ENCODE measurements at regions not wholly inside any gene's neighbourhood (a gene's known extent, or its start where the extent isn't known, plus 50 kb on each side); places are given as distances from the start of the nearest gene placed in this dataset.
"Not testable (repeated sequence)": the region's sequence is repeated elsewhere in the genome, so short reads cannot be mapped to it uniquely, and the experiment has no call there.

DNA sequence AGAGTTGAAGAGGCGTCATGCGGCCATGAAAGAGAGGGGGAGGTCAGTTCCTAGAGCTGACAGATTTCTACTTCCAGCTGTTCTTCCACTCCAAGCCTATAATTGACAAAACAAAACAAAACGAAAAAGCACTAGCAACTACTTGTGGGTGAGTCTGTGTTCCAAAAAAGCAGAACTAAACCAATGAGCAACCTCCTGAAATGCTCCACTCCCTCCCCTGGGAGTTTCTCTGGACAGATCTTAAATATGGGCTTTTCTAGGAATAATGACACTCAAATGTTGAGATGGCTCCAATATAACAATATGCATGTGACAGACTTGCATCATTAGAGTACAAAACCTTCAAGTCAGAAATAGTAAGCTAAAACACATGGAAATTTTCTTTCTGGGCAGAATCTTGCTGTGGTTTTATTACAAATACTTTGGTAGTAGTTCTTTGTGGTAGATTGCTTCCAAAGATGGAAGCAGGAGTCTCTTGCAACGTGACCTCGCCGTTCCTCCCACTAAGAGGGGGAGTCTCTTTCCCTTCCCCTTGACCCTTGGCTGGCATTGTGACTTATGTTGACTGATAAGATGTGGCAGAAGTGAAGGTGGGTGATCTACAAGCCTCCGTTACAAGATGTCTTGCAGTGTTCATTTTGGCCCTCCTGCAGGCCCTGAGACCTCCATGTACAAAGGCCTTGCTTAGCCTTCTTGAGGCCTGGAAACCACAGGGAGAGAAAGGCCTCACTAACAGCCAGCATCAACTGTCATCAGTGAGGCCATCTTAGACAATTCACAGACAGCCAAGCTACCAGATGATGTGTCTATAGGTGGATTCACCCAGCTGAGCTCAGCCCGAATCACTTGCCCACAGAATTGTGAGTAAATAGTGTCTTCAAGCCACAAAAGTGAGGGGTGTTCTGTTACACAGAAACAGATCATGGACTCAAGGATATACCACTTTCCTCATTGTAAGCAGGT is 173.1 kb upstream of the RFC3 start:
- DNase-seq: no peak
- TF ChIP-seq POLR2A (IDR thresholded peaks at IDR 0.05; ENCODE audit: low read length) (no peak), GATA1 (IDR thresholded peaks at IDR 0.05; ENCODE audit: low read depth, low read length) (no peak)

DNA sequence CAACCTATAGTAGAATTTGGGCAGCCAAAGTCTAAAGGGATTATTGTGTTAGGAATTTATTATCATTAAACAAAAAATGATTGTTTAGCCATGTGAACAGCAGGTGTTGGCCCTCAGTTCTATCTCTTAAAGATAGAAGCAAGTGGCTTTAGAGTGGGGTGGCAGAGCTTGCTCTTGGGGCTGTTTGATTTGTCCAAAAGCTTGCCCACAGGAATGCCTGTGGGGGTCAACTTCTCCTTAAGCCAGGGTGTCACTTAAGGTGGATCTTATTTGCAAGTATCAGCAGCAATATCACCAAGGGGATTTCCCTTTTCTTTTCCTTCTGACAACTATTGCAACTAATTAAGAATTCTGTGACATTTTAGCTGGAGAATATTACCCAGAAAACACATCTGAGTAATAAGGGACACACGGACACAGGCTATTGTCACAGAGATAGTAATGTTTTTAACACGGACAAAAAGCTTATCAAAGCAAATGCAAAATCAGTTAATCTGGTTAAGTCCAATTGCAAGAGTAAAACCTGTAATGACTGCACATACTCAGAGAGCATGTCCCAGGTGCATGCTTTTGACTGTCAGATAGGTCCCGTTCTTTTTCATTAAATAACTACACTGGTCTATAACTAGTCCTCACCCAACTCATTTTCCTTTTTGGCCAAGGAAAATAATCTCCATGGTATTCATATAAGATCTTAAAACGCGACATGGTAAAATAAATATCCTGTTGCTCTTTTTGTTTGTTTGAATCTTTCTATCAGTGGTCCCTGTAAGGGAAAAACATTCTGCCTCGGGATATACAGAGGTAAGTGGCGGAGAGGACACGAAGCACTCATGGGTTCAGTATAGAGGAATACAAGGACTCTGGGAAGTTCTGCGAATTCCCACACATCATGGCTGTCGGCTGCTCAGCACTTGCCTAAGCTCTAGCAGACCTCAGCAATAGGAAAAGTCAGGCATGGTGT is 172.1 kb upstream of the RFC3 start:
- no peak for DNase-seq
- TF ChIP-seq POLR2A (IDR thresholded peaks at IDR 0.05; ENCODE audit: low read length) (no peak), GATA1 (IDR thresholded peaks at IDR 0.05; ENCODE audit: low read depth, low read length) (no peak)

DNA sequence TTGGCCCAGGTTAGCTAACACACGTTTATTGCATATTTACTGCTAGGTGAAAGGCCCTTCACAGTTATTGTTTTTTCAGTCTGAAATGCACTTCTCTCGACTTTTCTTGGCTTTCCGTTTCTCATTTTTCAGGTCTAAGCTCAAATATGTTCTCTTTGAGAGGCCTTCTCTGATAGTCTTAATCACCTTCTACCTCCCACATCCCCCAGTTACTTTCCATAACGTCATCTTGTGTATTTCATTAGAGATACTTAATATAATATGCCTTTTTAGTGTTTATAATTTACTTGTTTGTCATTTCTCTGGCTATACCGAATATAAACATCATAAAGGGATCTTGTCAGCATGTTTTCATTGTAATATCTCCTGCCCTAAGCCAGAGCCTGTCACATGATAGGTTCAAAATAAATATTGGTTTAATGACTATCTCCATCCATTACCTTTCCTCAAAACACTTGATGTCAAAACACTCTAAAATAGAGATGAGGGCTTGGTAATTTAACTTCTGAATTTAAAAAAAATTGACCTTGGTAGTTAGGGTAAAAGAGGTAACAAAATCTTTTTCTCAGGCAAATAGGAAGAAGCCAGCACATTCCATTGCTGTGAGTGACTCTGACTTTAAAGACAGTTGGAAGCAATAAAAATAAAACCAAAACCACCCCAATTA is 168.6 kb upstream of the RFC3 start:
- no peak for TF ChIP-seq GATA1 (IDR thresholded peaks at IDR 0.05; ENCODE audit: low read depth, low read length)
- TF ChIP-seq POLR2A (IDR thresholded peaks at IDR 0.05; ENCODE audit: low read length): no peak
- DNase-seq: no peak

DNA sequence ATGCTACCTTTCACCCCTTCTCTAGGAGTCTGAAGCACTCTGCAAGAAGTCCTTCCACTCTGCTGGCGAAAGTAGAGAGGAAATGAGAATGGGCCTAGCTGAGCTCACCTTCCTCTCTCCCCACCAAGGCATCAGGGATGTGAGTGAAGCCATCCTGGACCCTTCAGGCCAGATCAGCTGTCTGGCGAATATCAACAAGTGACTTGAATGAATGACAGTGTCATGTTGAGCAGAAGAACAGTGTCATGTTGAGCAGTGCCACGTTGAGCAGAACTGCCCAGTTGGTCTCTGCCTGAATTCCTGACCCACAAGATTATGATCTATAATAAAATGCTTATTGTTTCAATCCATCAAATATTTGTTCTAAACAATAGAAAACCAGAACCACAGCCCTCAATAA is 166.2 kb upstream of the RFC3 start:
- no peak for DNase-seq
- TF ChIP-seq GATA1 (IDR thresholded peaks at IDR 0.05; ENCODE audit: low read depth, low read length) (no peak), POLR2A (IDR thresholded peaks at IDR 0.05; ENCODE audit: low read length) (no peak)

DNA sequence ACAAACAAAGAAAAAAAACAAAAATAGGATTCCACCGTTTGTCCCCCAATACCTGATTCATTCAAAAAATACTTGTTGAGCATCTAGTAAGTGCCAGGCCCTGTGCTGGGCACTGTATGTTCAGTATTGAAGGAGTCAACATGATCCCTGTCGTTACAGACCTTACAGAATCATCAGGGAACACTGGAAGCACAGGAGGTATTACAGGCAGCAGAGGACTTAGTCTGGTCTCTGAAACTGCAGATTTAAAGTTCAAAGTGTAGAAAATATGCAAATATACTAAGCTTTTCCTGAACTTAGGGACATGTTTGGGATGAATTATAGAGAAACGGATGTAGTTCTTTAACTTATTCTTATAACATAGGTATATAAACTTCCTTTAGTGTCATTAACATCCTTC is 160.7 kb upstream of the RFC3 start:
- DNase-seq: no peak
- no peak for TF ChIP-seq GATA1 (IDR thresholded peaks at IDR 0.05; ENCODE audit: low read depth, low read length)
- no peak for TF ChIP-seq POLR2A (IDR thresholded peaks at IDR 0.05; ENCODE audit: low read length)

DNA sequence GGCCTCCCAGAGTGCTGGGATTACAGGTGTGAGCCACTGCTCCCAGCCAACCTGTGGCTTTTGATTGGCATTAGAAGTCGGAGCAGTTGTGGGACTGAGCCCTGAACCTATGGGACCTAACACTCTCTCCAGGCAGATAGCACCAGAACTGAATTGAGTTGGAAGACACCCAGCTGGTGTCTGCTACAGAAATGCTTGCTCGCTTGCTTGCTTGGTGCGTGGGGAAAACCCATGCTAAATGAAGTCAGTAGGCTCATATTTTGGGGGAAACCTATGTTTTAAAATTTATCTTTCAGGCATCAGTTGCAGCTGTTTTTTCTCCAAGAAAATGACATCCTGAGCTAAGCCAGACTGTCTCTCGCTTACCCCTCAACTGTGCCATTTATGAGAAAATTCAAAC is 158.5 kb upstream of the RFC3 start:
- DNase-seq: no peak
- no peak for TF ChIP-seq POLR2A (IDR thresholded peaks at IDR 0.05; ENCODE audit: low read length)
- no peak for TF ChIP-seq GATA1 (IDR thresholded peaks at IDR 0.05; ENCODE audit: low read depth, low read length)

DNA sequence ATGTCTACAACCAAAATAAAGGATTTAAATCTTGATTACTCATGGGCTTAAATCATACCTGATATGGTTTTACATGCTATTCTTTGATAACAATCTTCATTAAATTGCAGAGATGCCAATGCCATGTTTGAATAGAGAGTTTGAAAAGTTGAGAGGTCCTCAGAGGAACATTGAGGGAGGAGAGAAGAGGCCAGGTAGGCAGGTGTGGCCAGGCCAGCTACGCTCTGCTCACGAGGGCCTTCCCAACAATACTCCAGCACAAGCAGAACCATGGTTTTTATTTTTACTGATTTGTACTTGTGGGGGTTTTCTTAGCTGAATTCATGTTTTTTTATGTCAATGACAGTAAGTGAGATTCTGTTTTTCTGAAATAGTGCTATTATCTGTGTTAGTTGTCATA is 158.1 kb upstream of the RFC3 start:
- TF ChIP-seq GATA1 (IDR thresholded peaks at IDR 0.05; ENCODE audit: low read depth, low read length) (no peak), POLR2A (IDR thresholded peaks at IDR 0.05; ENCODE audit: low read length) (no peak)

DNA sequence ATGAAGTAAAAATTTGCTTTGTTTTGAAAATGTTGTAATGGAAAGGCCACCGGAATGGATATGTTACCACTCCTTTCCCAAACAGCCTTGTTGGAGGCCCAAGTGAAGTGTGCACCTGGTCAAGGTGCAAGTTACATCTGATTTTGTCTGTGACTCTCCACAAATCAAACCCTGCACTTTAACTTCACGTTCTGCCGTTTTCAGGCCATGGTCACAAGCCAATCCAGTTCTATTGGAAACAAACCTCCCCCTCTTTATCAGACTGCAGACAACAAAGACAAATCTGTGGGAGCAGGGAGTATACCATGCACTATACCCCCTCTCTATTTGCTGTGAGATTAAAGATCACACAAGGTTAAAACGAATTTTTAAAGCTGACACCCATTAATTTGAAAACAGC is 155.6 kb upstream of the RFC3 start:
- no peak for DNase-seq
- TF ChIP-seq POLR2A (IDR thresholded peaks at IDR 0.05; ENCODE audit: low read length) (no peak), GATA1 (IDR thresholded peaks at IDR 0.05; ENCODE audit: low read depth, low read length) (no peak)

More for the DNA sequence above, 158.1 kb upstream of the RFC3 start:
- DNase-seq: no peak

DNA sequence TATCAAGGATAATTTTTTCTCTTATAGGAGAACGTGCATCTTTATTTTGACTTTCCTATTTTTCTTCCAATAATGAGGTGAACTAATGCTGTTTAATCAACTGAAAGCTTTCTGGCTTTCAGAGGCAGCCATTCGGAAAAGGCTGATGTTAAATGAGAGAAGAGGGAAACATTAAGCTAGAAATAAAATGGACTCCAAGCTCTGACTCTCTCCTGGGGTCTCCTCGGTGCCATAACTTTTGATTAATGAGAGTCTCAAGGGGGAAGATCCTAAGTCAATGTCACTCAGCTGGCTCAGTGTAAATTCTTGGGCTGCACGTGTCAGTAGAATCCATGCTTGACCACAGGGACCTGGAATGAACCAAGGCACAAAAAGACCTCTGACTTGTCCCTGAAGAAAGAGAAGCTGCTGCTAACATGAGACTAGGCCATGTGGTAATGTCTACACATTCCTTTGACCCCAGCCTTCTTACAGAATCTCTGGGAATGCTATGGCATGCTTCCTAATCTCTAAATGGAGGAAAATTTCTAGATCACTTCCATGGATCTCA is 152.2 kb upstream of the RFC3 start:
- TF ChIP-seq POLR2A (IDR thresholded peaks at IDR 0.05; ENCODE audit: low read length) (no peak), GATA1 (IDR thresholded peaks at IDR 0.05; ENCODE audit: low read depth, low read length) (no peak)
- no peak for DNase-seq

DNA sequence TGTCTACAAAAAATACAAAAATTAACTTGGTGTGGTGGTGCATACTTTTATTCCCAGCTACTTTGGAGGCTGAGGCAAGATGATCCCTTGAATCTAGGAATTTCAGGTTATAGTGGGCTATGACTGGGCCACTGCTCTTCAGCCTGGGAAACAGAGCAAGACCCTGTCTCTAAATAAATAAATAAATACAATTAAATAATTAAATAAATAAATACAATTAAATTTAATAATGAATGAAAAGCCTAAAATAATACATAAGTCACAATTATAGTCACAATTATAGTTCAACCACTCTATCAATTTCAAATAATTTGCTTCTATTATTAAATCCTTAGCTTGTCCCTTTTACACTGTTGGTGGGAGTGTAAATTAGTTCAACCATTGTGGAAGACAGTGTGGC is 146.4 kb upstream of the RFC3 start:
- DNase-seq: no peak
- TF ChIP-seq POLR2A (IDR thresholded peaks at IDR 0.05; ENCODE audit: low read length) (no peak), GATA1 (IDR thresholded peaks at IDR 0.05; ENCODE audit: low read depth, low read length) (no peak)

DNA sequence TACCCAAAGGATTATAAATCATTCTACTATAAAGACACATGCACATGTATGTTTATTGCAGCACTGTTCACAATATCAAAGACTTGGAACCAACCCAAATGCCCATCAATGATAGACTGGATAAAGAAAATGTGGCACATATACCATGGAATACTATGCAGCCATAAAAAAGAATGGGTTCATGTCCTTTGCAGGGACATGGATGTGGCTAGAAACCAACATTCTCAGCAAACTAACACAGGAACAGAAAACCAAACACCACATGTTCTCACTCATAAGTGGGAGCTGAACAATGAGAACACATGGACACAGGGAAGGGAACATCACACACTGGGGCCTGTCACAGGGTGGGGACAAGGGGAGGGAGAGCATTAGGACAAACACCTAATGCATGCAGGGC is 145.9 kb upstream of the RFC3 start:
- DNase-seq: not testable (repeated sequence)

DNA sequence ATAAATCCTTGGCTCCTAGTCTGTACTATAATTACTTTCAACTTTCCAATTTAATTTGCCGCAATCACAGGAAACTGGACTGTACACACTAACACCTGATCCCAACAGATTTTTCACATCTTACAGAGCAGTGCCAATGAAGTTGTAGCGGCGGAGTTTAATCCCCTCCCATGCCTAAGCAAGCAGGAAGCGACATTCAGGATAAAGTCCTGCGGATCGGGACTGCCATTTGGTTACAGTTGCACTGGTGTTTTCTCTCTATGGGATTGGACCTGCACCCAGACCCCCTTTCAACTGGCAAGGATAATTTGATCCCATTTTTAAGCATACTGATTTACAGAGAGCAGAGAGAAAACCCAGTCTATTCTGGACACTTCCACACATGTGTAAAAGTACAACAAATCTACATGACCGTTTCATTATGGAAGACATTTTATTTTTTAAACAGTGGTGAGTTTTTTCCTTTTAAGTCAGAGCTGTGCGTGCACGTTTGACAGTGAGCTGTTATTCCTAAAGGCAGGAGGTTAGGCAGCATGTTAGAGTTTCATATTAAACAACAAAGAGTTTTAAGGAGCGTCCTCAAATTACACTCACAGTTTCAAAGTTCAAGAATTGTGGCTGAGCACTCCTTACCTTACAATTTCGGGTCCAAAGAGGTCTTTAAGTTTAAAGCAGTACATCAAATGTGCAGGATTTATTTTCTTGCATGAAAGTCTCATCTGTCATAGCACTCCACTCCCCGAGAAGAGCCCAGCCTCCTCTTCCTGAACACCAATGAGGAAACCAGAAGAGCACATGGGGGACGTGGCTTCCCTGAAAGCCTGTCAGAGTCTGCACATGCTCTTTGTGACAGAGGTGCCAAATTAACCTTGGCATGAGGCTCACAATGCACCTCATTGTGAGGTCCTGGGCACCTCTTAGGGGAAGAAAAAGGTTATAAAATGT is 141.6 kb upstream of the RFC3 start:
- DNase-seq: no peak
- TF ChIP-seq POLR2A (IDR thresholded peaks at IDR 0.05; ENCODE audit: low read length) (no peak), GATA1 (IDR thresholded peaks at IDR 0.05; ENCODE audit: low read depth, low read length) (no peak)

DNA sequence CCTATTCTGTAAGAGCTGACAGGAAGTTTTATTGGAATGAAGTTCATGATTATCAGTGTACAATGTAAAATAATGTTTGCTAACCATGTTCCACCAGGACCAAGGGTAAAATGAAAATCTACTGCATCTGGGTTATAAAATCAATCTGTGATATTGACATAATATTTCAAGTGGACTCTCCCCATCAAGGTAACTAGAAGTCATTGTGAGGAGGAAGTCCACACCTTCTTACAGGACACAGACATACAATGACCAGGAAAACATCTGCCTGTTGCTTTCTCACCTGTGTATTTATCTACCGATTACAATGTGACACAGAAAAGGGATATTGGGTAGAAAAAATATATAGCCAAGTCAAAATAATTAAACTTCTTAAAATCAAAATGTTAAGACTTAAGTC is 140.7 kb upstream of the RFC3 start:
- DNase-seq: no peak
- TF ChIP-seq GATA1 (IDR thresholded peaks at IDR 0.05; ENCODE audit: low read depth, low read length) (no peak), POLR2A (IDR thresholded peaks at IDR 0.05; ENCODE audit: low read length) (no peak)
